A549 (cell line): ENCODE measurements at regions not wholly inside any gene's neighbourhood (a gene's known extent, or its start where the extent isn't known, plus 50 kb on each side); places are given as distances from the start of the nearest gene placed in this dataset.
"Not testable (repeated sequence)": the region's sequence is repeated elsewhere in the genome, so short reads cannot be mapped to it uniquely, and the experiment has no call there.

Experiments
- BHLHE40 ChIP-seq: IDR thresholded peaks from 2 replicates; pipeline ENCODE4 v1.6.1; 2012; ENCODE audit warnings: low read depth, low read length, inconsistent platforms
- CHD2 ChIP-seq: fragments of 150-350 bp; IDR thresholded peaks from 2 replicates; pipeline ENCODE4 v1.6.1; 2014; ENCODE audit warnings: low read length; ENCODE audit not compliant: partially characterized antibody
- TF ChIP-seq, protein P1 (sequence below): fragments of >200 bp; sonication (Bioruptor Twin); formaldehyde crosslinking; IDR thresholded peaks from 3 replicates; pipeline ENCODE4 v1.5.1; 2016

DNA sequence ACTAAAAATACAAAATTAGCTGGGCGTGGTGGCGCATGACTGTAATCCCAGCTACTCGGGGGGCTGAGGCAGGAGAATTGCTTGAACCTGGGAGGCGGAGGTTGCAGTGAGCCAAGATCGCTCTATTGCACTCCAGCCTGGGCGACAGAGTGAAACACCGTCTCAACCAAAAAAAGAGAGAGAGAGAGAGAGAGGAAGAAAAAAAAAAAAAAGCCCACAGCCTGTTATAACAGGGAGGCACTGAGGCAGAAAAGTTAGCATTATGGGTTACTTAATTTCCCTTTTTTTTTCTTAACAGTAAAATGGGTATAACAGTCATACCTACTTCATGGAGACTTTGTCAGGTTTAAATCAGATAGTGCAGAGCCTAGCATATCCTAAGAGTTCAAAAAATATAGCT lies 65.8 kb upstream of the PIP5K1B start:
- not testable (repeated sequence) for TF ChIP-seq BHLHE40, CHD2
- TF ChIP-seq, protein P1, sequence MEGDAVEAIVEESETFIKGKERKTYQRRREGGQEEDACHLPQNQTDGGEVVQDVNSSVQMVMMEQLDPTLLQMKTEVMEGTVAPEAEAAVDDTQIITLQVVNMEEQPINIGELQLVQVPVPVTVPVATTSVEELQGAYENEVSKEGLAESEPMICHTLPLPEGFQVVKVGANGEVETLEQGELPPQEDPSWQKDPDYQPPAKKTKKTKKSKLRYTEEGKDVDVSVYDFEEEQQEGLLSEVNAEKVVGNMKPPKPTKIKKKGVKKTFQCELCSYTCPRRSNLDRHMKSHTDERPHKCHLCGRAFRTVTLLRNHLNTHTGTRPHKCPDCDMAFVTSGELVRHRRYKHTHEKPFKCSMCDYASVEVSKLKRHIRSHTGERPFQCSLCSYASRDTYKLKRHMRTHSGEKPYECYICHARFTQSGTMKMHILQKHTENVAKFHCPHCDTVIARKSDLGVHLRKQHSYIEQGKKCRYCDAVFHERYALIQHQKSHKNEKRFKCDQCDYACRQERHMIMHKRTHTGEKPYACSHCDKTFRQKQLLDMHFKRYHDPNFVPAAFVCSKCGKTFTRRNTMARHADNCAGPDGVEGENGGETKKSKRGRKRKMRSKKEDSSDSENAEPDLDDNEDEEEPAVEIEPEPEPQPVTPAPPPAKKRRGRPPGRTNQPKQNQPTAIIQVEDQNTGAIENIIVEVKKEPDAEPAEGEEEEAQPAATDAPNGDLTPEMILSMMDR, result not testable (repeated sequence)
